ENCODE measurements at regions not wholly inside any gene's neighbourhood (a gene's known extent, or its start where the extent isn't known, plus 50 kb on each side); places are given as distances from the start of the nearest gene placed in this dataset.

GRCh38 chr11:11173316-11174025 is 179.6 kb downstream of the CSNK2A3 start:
- DNase-seq (ENCODE audit: low read depth), result no peak

- peak; percentile 25 for DNase-seq (ENCODE audit: low read depth)
Observed at GRCh38 chr11:11171854-11172253, 181.2 kb downstream of the CSNK2A3 start.

- DNase-seq (ENCODE audit: low read depth), result peak; percentile 28
Observed at GRCh38 chr11:11171285-11171684, 181.8 kb downstream of the CSNK2A3 start.

GRCh38 chr11:11170352-11171084 is 182.5 kb downstream of the CSNK2A3 start:
- no peak for DNase-seq (ENCODE audit: low read depth)

- DNase-seq (ENCODE audit: low read depth), result no peak
Observed at GRCh38 chr11:11169715-11170351, 183.2 kb downstream of the CSNK2A3 start.

GRCh38 chr11:11167806-11168205 is 185.2 kb downstream of the CSNK2A3 start:
- DNase-seq (ENCODE audit: low read depth), result no peak

GRCh38 chr11:11164334-11164690 is 188.7 kb downstream of the CSNK2A3 start:
- no peak for DNase-seq (ENCODE audit: low read depth)

GRCh38 chr11:11163669-11164333 is 189.2 kb downstream of the CSNK2A3 start:
- no peak for DNase-seq (ENCODE audit: low read depth)

GRCh38 chr11:11163236-11163635 is 189.8 kb downstream of the CSNK2A3 start:
- DNase-seq (ENCODE audit: low read depth), result peak; percentile 30

- peak; percentile 12 for DNase-seq (ENCODE audit: low read depth)
Observed at GRCh38 chr11:11157185-11157584, 195.9 kb downstream of the CSNK2A3 start.

- DNase-seq (ENCODE audit: low read depth), result peak; percentile 30
Observed at GRCh38 chr11:11155962-11156815, 196.9 kb downstream of the CSNK2A3 start.

GRCh38 chr11:11152877-11153276 is 200.2 kb downstream of the CSNK2A3 start:
- DNase-seq (ENCODE audit: low read depth), result no peak

GRCh38 chr11:11149671-11150459 is 203.2 kb downstream of the CSNK2A3 start:
- DNase-seq (ENCODE audit: low read depth), result no peak

- DNase-seq (ENCODE audit: low read depth), result no peak
Observed at GRCh38 chr11:11148596-11148995, 204.5 kb downstream of the CSNK2A3 start.

- DNase-seq (ENCODE audit: low read depth), result peak; percentile 21
Observed at GRCh38 chr11:11148104-11148509, 204.9 kb downstream of the CSNK2A3 start.

GRCh38 chr11:11146830-11147229 is 206.2 kb downstream of the CSNK2A3 start:
- DNase-seq (ENCODE audit: low read depth), result no peak

- DNase-seq (ENCODE audit: low read depth), result no peak
Observed at GRCh38 chr11:11143849-11144248, 209.2 kb downstream of the CSNK2A3 start.

GRCh38 chr11:11142430-11142829 is 210.6 kb downstream of the CSNK2A3 start:
- no peak for DNase-seq (ENCODE audit: low read depth)

- DNase-seq (ENCODE audit: low read depth), result no peak
Observed at GRCh38 chr11:11141065-11141464, 212.0 kb downstream of the CSNK2A3 start.

- DNase-seq (ENCODE audit: low read depth), result no peak
Observed at GRCh38 chr11:11140510-11140909, 212.5 kb downstream of the CSNK2A3 start.

GRCh38 chr11:11137339-11137738 is 215.7 kb downstream of the CSNK2A3 start:
- DNase-seq (ENCODE audit: low read depth), result no peak
